ENCODE measurements at regions not wholly inside any gene's neighbourhood (a gene's known extent, or its start where the extent isn't known, plus 50 kb on each side); places are given as distances from the start of the nearest gene placed in this dataset.
"Not testable (repeated sequence)": the region's sequence is repeated elsewhere in the genome, so short reads cannot be mapped to it uniquely, and the experiment has no call there.

GRCh38 chr2:89986532-89986931 is 1295.1 kb downstream of the RPIA start:
- TF ChIP-seq CTCF (IDR thresholded peaks at IDR 0.05; ENCODE audit: low read length); EZH2 (IDR thresholded peaks at IDR 0.05; ENCODE audit: borderline replicate concordance, low read length): not testable (repeated sequence)
